ENCODE measurements at regions not wholly inside any gene's neighbourhood (a gene's known extent, or its start where the extent isn't known, plus 50 kb on each side); places are given as distances from the start of the nearest gene placed in this dataset.

DNA sequence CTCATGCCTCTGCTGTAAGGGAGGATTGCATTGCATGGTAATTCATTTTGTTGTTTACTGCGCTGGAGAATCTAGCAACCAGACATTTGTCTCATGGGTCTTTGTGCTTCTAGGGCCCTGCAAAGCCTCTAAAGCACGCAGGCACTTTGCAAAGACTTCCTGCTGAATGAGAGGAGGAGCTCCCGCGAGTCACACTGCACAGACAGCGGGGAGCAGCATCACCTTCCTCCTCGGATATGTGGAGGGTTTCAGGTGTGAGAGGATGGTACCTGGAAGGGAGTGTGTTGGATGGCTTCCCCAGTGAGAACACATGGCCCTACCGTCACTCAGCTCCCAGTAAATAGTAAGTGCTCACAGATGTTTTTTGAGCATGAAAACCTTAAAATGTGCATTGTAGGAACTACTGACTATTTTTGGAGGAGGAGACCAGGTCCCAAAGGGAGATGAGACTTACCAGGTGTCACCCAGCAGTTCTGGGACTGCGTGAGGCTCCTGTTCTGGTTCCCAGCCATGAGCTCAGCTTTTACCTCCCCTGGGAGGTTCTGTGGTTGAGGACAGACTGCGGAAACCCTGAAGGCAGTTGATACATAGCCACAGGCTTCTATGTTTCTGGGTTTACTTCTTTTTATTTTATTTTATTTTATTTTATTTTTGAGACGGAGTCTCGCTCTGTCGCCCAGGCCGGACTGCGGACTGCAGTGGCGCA lies 278.0 kb downstream of the FGF9 start:
- ChIA-PET POLR2A (no interaction called here), CTCF (ENCODE audit: low intra/inter-chr PET ratio) (no interaction called here)
- Histone ChIP-seq H3K27me3 (ENCODE audit: control insufficient read depth in 2 of 2, insufficient read depth in 2 of 2, low read length in 2 of 2) (no peaks in the 10 kb centered on the region; a peak in 1 of 5 replicates), H3K4me1 (replicated peaks in 1 of 2; ENCODE audit: control insufficient read depth in 2 of 2, insufficient read depth in 2 of 2, low read length in 2 of 2) (no peaks in the 10 kb centered on the region), H3K4me2 (ENCODE audit: insufficient read depth, low read length) (no peak overlapping the region), H3K36me3 (ENCODE audit: control insufficient read depth, insufficient read depth, low read length) (no peaks in the 10 kb centered on the region), H2AFZ (ENCODE audit: low read depth, low read length) (no peak overlapping the region), H3K9me1 (ENCODE audit: control insufficient read depth, insufficient read depth, low read length) (no peaks in the 10 kb centered on the region), H3K9me3 (replicated peaks; ENCODE audit: control insufficient read depth, insufficient read depth, low read depth, low read length) (no peaks in the 10 kb centered on the region), H4K20me1 (replicated peaks; ENCODE audit: control insufficient read depth, insufficient read depth, low read length) (no peaks in the 10 kb centered on the region), H3K79me2 (ENCODE audit: control insufficient read depth, insufficient read depth, low read length) (no peaks in the 10 kb centered on the region), H3K9ac (ENCODE audit: insufficient read depth in 1 of 2, low read depth in 2 of 2, low read length in 2 of 2) (no peak overlapping the region), H3K4me3 (no peak overlapping the region), H3K27ac (ENCODE audit: extremely low read depth, low read depth, low read length) (no peak overlapping the region)
- TF ChIP-seq SNRNP70 (optimal IDR thresholded peaks at IDR 0.05; ENCODE audit: low read depth, low read length): no peak
- TF ChIP-seq TCF7 (IDR thresholded peaks at IDR 0.05; ENCODE audit: borderline replicate concordance): no peak
- no peak for TF ChIP-seq MCM5 (IDR thresholded peaks at IDR 0.05; ENCODE audit: low read depth)
- TF ChIP-seq ILK (tag; IDR thresholded peaks at IDR 0.05; ENCODE audit: borderline replicate concordance, low read depth): no peak
- TF ChIP-seq, protein P1, sequence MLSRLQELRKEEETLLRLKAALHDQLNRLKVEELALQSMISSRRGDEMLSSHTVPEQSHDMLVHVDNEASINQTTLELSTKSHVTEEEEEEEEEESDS (CRISPR knock-in tag; IDR thresholded peaks at IDR 0.05): no peak
- TF ChIP-seq NFIX (CRISPR knock-in tag; IDR thresholded peaks at IDR 0.05; ENCODE audit: low read depth): no peak
- no peak for DNase-seq (ENCODE audit: extremely low read depth in 1 of 4, low spot score in 3 of 4)
- FAIRE-seq: no peak
- intact Hi-C loops (cut with micrococcal nuclease) (no loop called here), in situ Hi-C loops (cut with MboI) (no loop called here)
- ATAC-seq: no peak
- 2% methylated on average over 7 of the region's 15 CpGs for WGBS (ENCODE audit: insufficient coverage, low coverage, missing lambda C conversion rate)
- no TSS peak for BruUV-seq (replicated peaks)
